H1 (cell line): ENCODE measurements at regions not wholly inside any gene's neighbourhood (a gene's known extent, or its start where the extent isn't known, plus 50 kb on each side); places are given as distances from the start of the nearest gene placed in this dataset.

ENCODE experiments used
- CTCF ChIA-PET: fragments of 300-600 bp; sonication (Branson Sonifier 250); formaldehyde crosslinking; loops from one replicate; lab custom pipeline; 2021; ENCODE audit not compliant: partially characterized antibody; lab: Charles Lee
- POLR2A ChIA-PET: fragments of 300-600 bp; sonication (Branson Sonifier 250); formaldehyde crosslinking; loops from one replicate; lab custom pipeline; 2021; ENCODE audit warnings: inconsistent platforms; ENCODE audit not compliant: partially characterized antibody; lab: Charles Lee
- DNase-seq, 2 experiments: peaks; one replicate each; pipeline versions ENCODE4 v3.0.0 to v3.0.0-alpha.2; 2010 to 2022; ENCODE audit warnings: low spot score in 2 of 2, low read depth in 1 of 2, mixed read lengths in 1 of 2
- FAIRE-seq: peaks from 2 replicates; lab custom pipeline; 2011; peaks lifted over from hg19 to GRCh38; lab: Jason Lieb, UNC
- H2AFZ ChIP-seq: 2 replicates; pipeline ENCODE4 v1.8.1; 2012; ENCODE audit warnings: low read length, inconsistent platforms
- H2AK5ac ChIP-seq: 2 replicates; pipeline ENCODE4 v1.6.1; 2013; ENCODE audit warnings: low read depth, low read length
- H2BK120ac ChIP-seq: replicated peaks from 2 replicates; pipeline ENCODE3; 2013; ENCODE audit warnings: low read depth, low read length, inconsistent platforms
- H2BK12ac ChIP-seq: 2 replicates; pipeline ENCODE4 v1.6.1; 2013; ENCODE audit warnings: low read depth, low read length
- H2BK15ac ChIP-seq: 2 replicates; pipeline ENCODE4 v1.6.1; 2013; ENCODE audit warnings: low read length
- H2BK20ac ChIP-seq: 2 replicates; pipeline ENCODE4 v1.6.1; 2013; ENCODE audit warnings: low read length
- H2BK5ac ChIP-seq: 2 replicates; pipeline ENCODE4 v1.6.1; 2013; ENCODE audit warnings: low read depth, low read length
- H3K14ac ChIP-seq: 2 replicates; pipeline ENCODE4 v1.6.1; 2013; ENCODE audit warnings: inconsistent platforms; ENCODE audit not compliant: insufficient read length
- H3K18ac ChIP-seq: 2 replicates; pipeline ENCODE4 v1.6.1; 2013; ENCODE audit warnings: low read length; ENCODE audit errors: extremely low read depth
- H3K23ac ChIP-seq: 2 replicates; pipeline ENCODE4 v1.6.1; 2013; ENCODE audit warnings: inconsistent platforms; ENCODE audit not compliant: insufficient read length
- H3K23me2 ChIP-seq: 2 replicates; pipeline ENCODE4 v1.6.1; 2013; ENCODE audit warnings: low read depth, low read length
- H3K27ac ChIP-seq: 2 replicates; pipeline ENCODE4 v1.6.1; 2011; ENCODE audit warnings: low read depth, low read length, inconsistent platforms
- H3K27me3 ChIP-seq, 4 experiments: replicated peaks in 1 of 4; 1 replicate in 1 of 4; 2 replicates in 3 of 4; pipeline versions ENCODE4 v1.6.1 to v1.8.1; 2011 to 2013; ENCODE audit warnings: low read length in 3 of 4, mild to moderate bottlenecking in 3 of 4, inconsistent platforms in 2 of 4, mixed read lengths in 2 of 4, moderate library complexity in 1 of 4; ENCODE audit not compliant: control insufficient read depth in 3 of 4, insufficient read depth in 3 of 4; ENCODE audit errors: extremely low read depth in 1 of 4
- H3K36me3 ChIP-seq, 4 experiments: 2 replicates each; pipeline versions ENCODE4 v1.6.1 to v1.8.1; 2011 to 2013; ENCODE audit warnings: mild to moderate bottlenecking in 4 of 4, low read length in 3 of 4, moderate library complexity in 2 of 4, control low read depth in 1 of 4, inconsistent platforms in 1 of 4; ENCODE audit not compliant: insufficient read depth in 4 of 4, control insufficient read depth in 2 of 4
- H3K4ac ChIP-seq: replicated peaks from 2 replicates; pipeline ENCODE3; 2013; ENCODE audit warnings: low read length, low read depth, mixed read lengths, inconsistent platforms; ENCODE audit not compliant: insufficient read length
- H3K4me1 ChIP-seq, 4 experiments: replicated peaks in 1 of 4; 1 replicate in 1 of 4; 2 replicates in 3 of 4; pipeline versions ENCODE4 v1.6.1 to v1.8.1; 2011 to 2013; ENCODE audit warnings: low read length in 3 of 4, inconsistent platforms in 2 of 4, mixed read lengths in 1 of 4; ENCODE audit not compliant: insufficient read depth in 4 of 4, control insufficient read depth in 3 of 4
- H3K4me2 ChIP-seq, 2 experiments: 2 replicates each; pipeline versions ENCODE4 v1.6.1 to v1.8.1; 2011 to 2013; ENCODE audit warnings: low read depth in 2 of 2, low read length in 2 of 2, control low read depth in 1 of 2, inconsistent platforms in 1 of 2, mild to moderate bottlenecking in 1 of 2; ENCODE audit not compliant: insufficient read depth in 1 of 2
- H3K4me3 ChIP-seq, 4 experiments: fragments of 200-600, 300-600 bp in 1 of 4; sonication (generic), shearing (Covaris generic), sonication (Bioruptor Twin) in 1 of 4; 2 replicates each; pipeline versions ENCODE4 v1.5.1 to v1.8.1; 2011 to 2016; ENCODE audit warnings: low read length in 4 of 4, low read depth in 3 of 4, control low read depth in 2 of 4, inconsistent platforms in 2 of 4, mild to moderate bottlenecking in 2 of 4, mixed read lengths in 1 of 4, moderate library complexity in 1 of 4; ENCODE audit not compliant: insufficient read depth in 2 of 4; ENCODE audit errors: extremely low read depth in 1 of 4
- H3K56ac ChIP-seq: replicated peaks from 2 replicates; pipeline ENCODE3; 2013; ENCODE audit warnings: low read depth, mild to moderate bottlenecking, mixed read lengths, low read length, inconsistent platforms; ENCODE audit not compliant: insufficient read length
- H3K79me1 ChIP-seq: 2 replicates; pipeline ENCODE4 v1.6.1; 2013; ENCODE audit warnings: low read depth, low read length, control low read depth
- H3K79me2 ChIP-seq, 2 experiments: 2 replicates each; pipeline versions ENCODE4 v1.6.1 to v1.8.1; 2012 to 2013; ENCODE audit warnings: low read length in 2 of 2, mild to moderate bottlenecking in 2 of 2, inconsistent platforms in 1 of 2; ENCODE audit not compliant: insufficient read depth in 2 of 2, control insufficient read depth in 1 of 2
- H3K9ac ChIP-seq, 4 experiments: replicated peaks in 1 of 4; 1 replicate in 1 of 4; 2 replicates in 3 of 4; pipeline versions ENCODE4 v1.6.1 to v1.8.1; 2011 to 2013; ENCODE audit warnings: low read depth in 3 of 4, low read length in 3 of 4, control low read depth in 2 of 4, mild to moderate bottlenecking in 2 of 4, moderate library complexity in 2 of 4, inconsistent platforms in 1 of 4; ENCODE audit errors: extremely low read depth in 1 of 4
- H3K9me3 ChIP-seq, 2 experiments: 2 replicates each; pipeline versions ENCODE4 v1.6.1 to v1.8.1; 2012 to 2013; ENCODE audit warnings: mild to moderate bottlenecking in 2 of 2, moderate library complexity in 2 of 2, control low read depth in 1 of 2, inconsistent platforms in 1 of 2, low read depth in 1 of 2, low read length in 1 of 2, mixed read lengths in 1 of 2; ENCODE audit not compliant: insufficient read depth in 2 of 2
- H4K20me1 ChIP-seq, 2 experiments: replicated peaks in 1 of 2; 2 replicates each; pipeline versions ENCODE3 to v1.8.1; 2011 to 2013; ENCODE audit warnings: inconsistent platforms in 2 of 2, low read length in 2 of 2, mild to moderate bottlenecking in 1 of 2; ENCODE audit not compliant: insufficient read depth in 2 of 2, control insufficient read depth in 1 of 2
- H4K5ac ChIP-seq: 2 replicates; pipeline ENCODE4 v1.6.1; 2013; ENCODE audit warnings: low read length, low read depth, mixed read lengths, inconsistent platforms; ENCODE audit not compliant: insufficient read length
- H4K8ac ChIP-seq: 2 replicates; pipeline ENCODE4 v1.8.0; 2013; ENCODE audit warnings: mild to moderate bottlenecking, moderate library complexity, low read length, inconsistent platforms; ENCODE audit not compliant: insufficient read depth; ENCODE audit errors: extremely low read depth
- H4K91ac ChIP-seq: replicated peaks from 2 replicates; pipeline ENCODE3; 2013; ENCODE audit warnings: low read length, mixed read lengths, inconsistent platforms; ENCODE audit not compliant: insufficient read length
- CEBPB ChIP-seq: IDR thresholded peaks from 2 replicates; pipeline ENCODE4 v1.6.1; 2012; ENCODE audit warnings: low read depth, low read length
- EZH2 ChIP-seq: fragments of 200-600 bp; sonication (generic); IDR thresholded peaks from 2 replicates; pipeline ENCODE4 v1.7.1; 2012; ENCODE audit warnings: low read depth, mild to moderate bottlenecking, moderate library complexity, low read length, inconsistent platforms; ENCODE audit not compliant: severe bottlenecking
- FOSL1 ChIP-seq: IDR thresholded peaks from 2 replicates; pipeline ENCODE4 v1.6.1; 2011; ENCODE audit warnings: mild to moderate bottlenecking, low read depth, low read length, moderate library complexity; ENCODE audit not compliant: insufficient read depth
- MAX ChIP-seq: IDR thresholded peaks from 2 replicates; pipeline ENCODE4 v1.6.1; 2012; ENCODE audit warnings: inconsistent platforms
- NRF1 ChIP-seq: IDR thresholded peaks from 2 replicates; pipeline ENCODE4 v1.6.1; 2011; ENCODE audit warnings: mild to moderate bottlenecking, low read depth, low read length, improper control_type of control experiment
- RBBP5 ChIP-seq: IDR thresholded peaks from 2 replicates; pipeline ENCODE4 v1.7.1; 2012; ENCODE audit warnings: low read depth, mild to moderate bottlenecking, inconsistent platforms, low read length, moderate library complexity, borderline replicate concordance
- SRF ChIP-seq: IDR thresholded peaks from 2 replicates; pipeline ENCODE4 v1.6.1; 2011; ENCODE audit warnings: mild to moderate bottlenecking, low read depth, low read length, moderate library complexity
- SUZ12 ChIP-seq: fragments of 200-600 bp; sonication (generic); IDR thresholded peaks from 2 replicates; pipeline ENCODE4 v1.6.1; 2012; ENCODE audit warnings: mild to moderate bottlenecking, inconsistent platforms, low read length, moderate library complexity, mixed read lengths
- USF2 ChIP-seq: IDR thresholded peaks from 2 replicates; pipeline ENCODE4 v1.6.1; 2011; ENCODE audit warnings: low read length, improper control_type of control experiment
- WGBS, 2 experiments: shearing (Covaris generic) in 1 of 2; methylation state at CpG; one replicate each; pipeline versions ENCODE4 v1.1.6 to v1.1.7; 2013 to 2015; ENCODE audit warnings: low lambda C conversion rate in 2 of 2, mixed read lengths in 2 of 2, inconsistent platforms in 1 of 2, low coverage in 1 of 2, missing lambda C conversion rate in 1 of 2; ENCODE audit not compliant: insufficient replicate concordance in 2 of 2, insufficient coverage in 1 of 2, insufficient read length in 1 of 2; ENCODE audit errors: extremely low coverage in 1 of 2, missing lambda C conversion rate in 1 of 2; 5-methylcytosine and 5-hydroxymethylcytosine counted together
- TF ChIP-seq, protein P1 (sequence below): IDR thresholded peaks from 2 replicates; pipeline ENCODE4 v1.6.1; 2012; ENCODE audit warnings: low read length, inconsistent platforms

GRCh38 chr15:69718436-69718835 is 265.8 kb downstream of the RPLP1 start:
- H3K27ac ChIP-seq = no peak overlapping the region
- H3K56ac ChIP-seq = no peak overlapping the region
- H3K4me2 ChIP-seq = no peak overlapping the region
- H3K23ac ChIP-seq = no peak overlapping the region
- H2BK5ac ChIP-seq = no peak overlapping the region
- H3K79me1 ChIP-seq = no peaks in the 10 kb centered on the region
- no peak overlapping the region for H2BK12ac ChIP-seq
- no peak overlapping the region for H3K9ac ChIP-seq
- no peak overlapping the region for H2AFZ ChIP-seq
- no peak overlapping the region for H4K5ac ChIP-seq
- H4K20me1 ChIP-seq = no peaks in the 10 kb centered on the region
- no peak overlapping the region for H2AK5ac ChIP-seq
- no peak overlapping the region for H4K8ac ChIP-seq
- no peak for DNase-seq
- H3K4me3 ChIP-seq = no peak overlapping the region
- FAIRE-seq = no peak
- no peak overlapping the region for H3K4ac ChIP-seq
- H3K79me2 ChIP-seq = no peaks in the 10 kb centered on the region
- CTCF ChIA-PET = interaction anchor here (1.3 to 8.3 kb wide), 2 partner anchors 115 to 242 kb away, joined by 4 to 39 read pairs; no protein-coding TSS in a partner anchor
- H3K4me1 ChIP-seq = peaks cover 0 to 3% (median 1%) of the 10 kb centered on the region in 4 experiments; a peak in 1 of 7 replicates
- no peak overlapping the region for H3K18ac ChIP-seq
- no peaks in the 10 kb centered on the region; a peak in 1 of 8 replicates for H3K36me3 ChIP-seq
- no peaks in the 10 kb centered on the region; a peak in 1 of 7 replicates for H3K27me3 ChIP-seq
- no peak overlapping the region for H2BK15ac ChIP-seq
- no peak overlapping the region for H4K91ac ChIP-seq
- POLR2A ChIA-PET = no interaction called here
- H2BK20ac ChIP-seq = no peak overlapping the region
- no peak overlapping the region for H3K14ac ChIP-seq
- 91% methylated on average over 2 of the region's 2 CpGs; no CpG with 5 or more reads in 1 of the 2 experiments for WGBS, 2 experiments
- no peaks in the 10 kb centered on the region for H3K23me2 ChIP-seq
- no peak overlapping the region for H2BK120ac ChIP-seq
- H3K9me3 ChIP-seq = no peaks in the 10 kb centered on the region
- TF ChIP-seq SRF (no peak), USF2 (no peak), NRF1 (no peak), EZH2 (no peak), MAX (no peak), FOSL1 (no peak), CEBPB (no peak), SUZ12 (no peak), RBBP5 (no peak)
- TF ChIP-seq, protein P1, sequence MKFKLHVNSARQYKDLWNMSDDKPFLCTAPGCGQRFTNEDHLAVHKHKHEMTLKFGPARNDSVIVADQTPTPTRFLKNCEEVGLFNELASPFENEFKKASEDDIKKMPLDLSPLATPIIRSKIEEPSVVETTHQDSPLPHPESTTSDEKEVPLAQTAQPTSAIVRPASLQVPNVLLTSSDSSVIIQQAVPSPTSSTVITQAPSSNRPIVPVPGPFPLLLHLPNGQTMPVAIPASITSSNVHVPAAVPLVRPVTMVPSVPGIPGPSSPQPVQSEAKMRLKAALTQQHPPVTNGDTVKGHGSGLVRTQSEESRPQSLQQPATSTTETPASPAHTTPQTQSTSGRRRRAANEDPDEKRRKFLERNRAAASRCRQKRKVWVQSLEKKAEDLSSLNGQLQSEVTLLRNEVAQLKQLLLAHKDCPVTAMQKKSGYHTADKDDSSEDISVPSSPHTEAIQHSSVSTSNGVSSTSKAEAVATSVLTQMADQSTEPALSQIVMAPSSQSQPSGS = no peak
